HG02870 (cell line): ENCODE measurements at regions not wholly inside any gene's neighbourhood (a gene's known extent, or its start where the extent isn't known, plus 50 kb on each side); places are given as distances from the start of the nearest gene placed in this dataset.
"Not testable (repeated sequence)": the region's sequence is repeated elsewhere in the genome, so short reads cannot be mapped to it uniquely, and the experiment has no call there.

ENCODE experiments used
- ATAC-seq: cut with Tn5 transposase; IDR thresholded peaks from one replicate; pipeline ENCODE4 v1.9.1; 2021; ENCODE audit warnings: mild to moderate bottlenecking, moderate library complexity; ENCODE audit not compliant: unreplicated experiment

- no peak for ATAC-seq
Observed at GRCh38 chr3:162597226-162597625, 1100.6 kb downstream of the OTOL1 start.

- not testable (repeated sequence) for ATAC-seq
Observed at GRCh38 chr3:162598500-162598899, 1101.9 kb downstream of the OTOL1 start.

- ATAC-seq = not testable (repeated sequence)
Observed at GRCh38 chr3:162599742-162600141, 1103.1 kb downstream of the OTOL1 start.

GRCh38 chr3:162601101-162601670 lies 1104.6 kb downstream of the OTOL1 start:
- no peak for ATAC-seq

GRCh38 chr3:162602619-162603018 lies 1106.0 kb downstream of the OTOL1 start:
- no peak for ATAC-seq

- no peak for ATAC-seq
Observed at GRCh38 chr3:162605651-162606204, 1109.1 kb downstream of the OTOL1 start.

GRCh38 chr3:162610261-162610660 lies 1113.7 kb downstream of the OTOL1 start:
- ATAC-seq = no peak

GRCh38 chr3:162612991-162613390 lies 1116.4 kb downstream of the OTOL1 start:
- ATAC-seq = no peak

GRCh38 chr3:162626172-162626571 lies 1129.6 kb downstream of the OTOL1 start:
- no peak for ATAC-seq

- ATAC-seq = no peak
Observed at GRCh38 chr3:162628531-162628930, 1131.9 kb downstream of the OTOL1 start.

GRCh38 chr3:162629372-162629771 lies 1132.8 kb downstream of the OTOL1 start:
- no peak for ATAC-seq

GRCh38 chr3:162632672-162633071 lies 1136.1 kb downstream of the OTOL1 start:
- no peak for ATAC-seq

GRCh38 chr3:162640208-162640607 lies 1143.6 kb downstream of the OTOL1 start:
- not testable (repeated sequence) for ATAC-seq

- no peak for ATAC-seq
Observed at GRCh38 chr3:162641317-162641716, 1144.7 kb downstream of the OTOL1 start.

- no peak for ATAC-seq
Observed at GRCh38 chr3:162641907-162642306, 1145.3 kb downstream of the OTOL1 start.

GRCh38 chr3:162643245-162643644 lies 1146.6 kb downstream of the OTOL1 start:
- no peak for ATAC-seq

GRCh38 chr3:162647321-162647720 lies 1150.7 kb downstream of the OTOL1 start:
- no peak for ATAC-seq

GRCh38 chr3:162658003-162658402 lies 1161.4 kb downstream of the OTOL1 start:
- ATAC-seq = no peak

GRCh38 chr3:162665684-162666391 lies 1169.2 kb downstream of the OTOL1 start:
- ATAC-seq = no peak

- ATAC-seq = no peak
Observed at GRCh38 chr3:162666835-162667234, 1170.2 kb downstream of the OTOL1 start.

- ATAC-seq = no peak
Observed at GRCh38 chr3:162670181-162670580, 1173.6 kb downstream of the OTOL1 start.

GRCh38 chr3:162677475-162677874 lies 1180.9 kb downstream of the OTOL1 start:
- ATAC-seq = no peak
